Dendritic cell treated with granulocyte-macrophage colony-stimulating factor and Interleukin-4, amounts not matched to agents 40 ng/mL and 50 ng/mL, for 4 days (primary cell): ENCODE measurements at regions not wholly inside any gene's neighbourhood (a gene's known extent, or its start where the extent isn't known, plus 50 kb on each side); places are given as distances from the start of the nearest gene placed in this dataset.

Source experiments
- H3K27ac Mint-ChIP-seq: one replicate; pipeline ENCODE4 v1.8.0; 2022; ENCODE audit warnings: mild to moderate bottlenecking, mixed read lengths
- H3K27me3 Mint-ChIP-seq: one replicate; pipeline ENCODE4 v1.8.0; 2022; ENCODE audit warnings: mild to moderate bottlenecking, mixed read lengths
- H3K36me3 Mint-ChIP-seq: one replicate; pipeline ENCODE4 v1.8.0; 2022; ENCODE audit warnings: low read depth, mixed read lengths
- H3K4me1 Mint-ChIP-seq: one replicate; pipeline ENCODE4 v1.8.0; 2022; ENCODE audit warnings: low read depth, mixed read lengths
- H3K4me3 Mint-ChIP-seq: one replicate; pipeline ENCODE4 v1.8.0; 2022; ENCODE audit warnings: mild to moderate bottlenecking, moderate library complexity, mixed read lengths
- H3K9me3 Mint-ChIP-seq: one replicate; pipeline ENCODE4 v1.8.0; 2022; ENCODE audit warnings: mixed read lengths
- intact Hi-C: fragments of 100-400 bp; cut with micrococcal nuclease; formaldehyde crosslinking; loops from one replicate; pipeline ENCODE4 v1.15.0; 2022

- Mint-ChIP-seq H3K27me3 (no peaks in the 10 kb centered on the region), H3K27ac (no peak overlapping the region)
These were observed 62.0 kb downstream of the FZD4 start for GRCh38 chr11:86893235-86893634.

More at GRCh38 chr11:86893235-86893634, 62.0 kb downstream of the FZD4 start:
- Mint-ChIP-seq H3K36me3 (no peaks in the 10 kb centered on the region), H3K9me3 (no peaks in the 10 kb centered on the region), H3K4me1 (no peaks in the 10 kb centered on the region), H3K4me3 (no peak overlapping the region)
- intact Hi-C loops = no loop called here
